Neural progenitor cell (in vitro differentiated cells): ENCODE measurements at regions not wholly inside any gene's neighbourhood (a gene's known extent, or its start where the extent isn't known, plus 50 kb on each side); places are given as distances from the start of the nearest gene placed in this dataset.

Source experiments
- DNase-seq: peaks from one replicate; pipeline ENCODE4 v3.0.0-alpha.2; 2016; ENCODE audit warnings: low spot score
- H2AFZ ChIP-seq: fragments of 200-600 bp; sonication (generic); replicated peaks from 2 replicates; pipeline ENCODE4 v1.6.1; 2016; ENCODE audit warnings: antibody characterized with exemption
- H3F3A ChIP-seq: fragments of 200-600 bp; sonication (generic); 2 replicates; pipeline ENCODE4 v1.6.1; 2016; ENCODE audit warnings: antibody characterized with exemption, low read depth
- H3K27ac ChIP-seq: fragments of 200-600 bp; sonication (generic); 2 replicates; pipeline ENCODE4 v1.5.1; 2016; ENCODE audit warnings: mild to moderate bottlenecking
- H3K27me3 ChIP-seq: fragments of 200-600 bp; sonication (generic); 2 replicates; pipeline ENCODE4 v1.6.1; 2016; ENCODE audit warnings: mild to moderate bottlenecking, moderate library complexity
- H3K36me3 ChIP-seq: fragments of 200-600 bp; sonication (generic); 2 replicates; pipeline ENCODE4 v1.5.1; 2016
- H3K4me1 ChIP-seq: fragments of 200-600 bp; sonication (generic); 2 replicates; pipeline ENCODE4 v1.6.1; 2016; ENCODE audit warnings: mixed run types
- H3K4me2 ChIP-seq: fragments of 200-600 bp; sonication (generic); 2 replicates; pipeline ENCODE4 v1.6.1; 2016
- H3K4me3 ChIP-seq: fragments of 200-600 bp; sonication (generic); 2 replicates; pipeline ENCODE4 v1.5.1; 2016
- H3K79me2 ChIP-seq: fragments of 200-600 bp; sonication (generic); 2 replicates; pipeline ENCODE4 v1.6.1; 2016; ENCODE audit warnings: low read depth
- H3K9ac ChIP-seq: fragments of 200-600 bp; sonication (generic); 2 replicates; pipeline ENCODE4 v1.6.1; 2016
- H3K9me3 ChIP-seq: fragments of 200-600 bp; sonication (generic); 2 replicates; pipeline ENCODE4 v1.5.1; 2016; ENCODE audit warnings: low read depth
- H4K20me1 ChIP-seq: fragments of 200-600 bp; sonication (generic); 2 replicates; pipeline ENCODE4 v1.6.1; 2016; ENCODE audit warnings: low read depth
- H3K27ac Mint-ChIP-seq: 3 replicates; pipeline ENCODE4 v1.8.0; 2021; ENCODE audit warnings: mixed read lengths
- H3K27me3 Mint-ChIP-seq: 2 replicates; pipeline ENCODE4 v1.8.0; 2022; ENCODE audit warnings: low read depth, mild to moderate bottlenecking, inconsistent platforms, moderate library complexity, mixed read lengths; ENCODE audit not compliant: insufficient read depth
- H3K36me3 Mint-ChIP-seq: 3 replicates; pipeline ENCODE4 v1.8.0; 2021; ENCODE audit warnings: mixed read lengths
- H3K4me1 Mint-ChIP-seq: 3 replicates; pipeline ENCODE4 v1.8.0; 2021; ENCODE audit warnings: mixed read lengths
- H3K4me3 Mint-ChIP-seq: 3 replicates; pipeline ENCODE4 v1.8.0; 2021; ENCODE audit warnings: mild to moderate bottlenecking, moderate library complexity, mixed read lengths
- H3K9me3 Mint-ChIP-seq: 3 replicates; pipeline ENCODE4 v1.8.0; 2020; ENCODE audit warnings: mixed read lengths
- CTCF ChIP-seq: fragments of 200-600 bp; sonication (generic); IDR thresholded peaks from 2 replicates; pipeline ENCODE4 v1.5.1; 2017; ENCODE audit warnings: antibody characterized with exemption, mild to moderate bottlenecking
- EZH2 ChIP-seq: fragments of 200-600 bp; sonication (generic); IDR thresholded peaks from 2 replicates; pipeline ENCODE4 v1.6.1; 2017; ENCODE audit warnings: antibody characterized with exemption, mild to moderate bottlenecking, moderate library complexity
- EZH2phosphoT487 ChIP-seq: fragments of 200-600 bp; sonication (generic); IDR thresholded peaks from 2 replicates; pipeline ENCODE4 v1.6.1; 2017; ENCODE audit warnings: antibody characterized with exemption

- no peak for DNase-seq
- no peak overlapping the region for H2AFZ ChIP-seq
- H3K9ac ChIP-seq, result no peak overlapping the region
- no peaks in the 10 kb centered on the region for H3K4me1 Mint-ChIP-seq
- H3K27ac ChIP-seq, result no peak overlapping the region
- no peak overlapping the region for H3K4me3 ChIP-seq
- H3K4me2 ChIP-seq, result no peak overlapping the region
- H3K9me3 Mint-ChIP-seq, result no peaks in the 10 kb centered on the region
- H4K20me1 ChIP-seq, result no peaks in the 10 kb centered on the region
- no peaks in the 10 kb centered on the region for H3K36me3 ChIP-seq
- H3K9me3 ChIP-seq, result no peaks in the 10 kb centered on the region
- TF ChIP-seq CTCF, result no peak
- no peak for TF ChIP-seq EZH2
- TF ChIP-seq EZH2phosphoT487, result no peak
- no peak overlapping the region for H3K4me3 Mint-ChIP-seq
- H3K27me3 Mint-ChIP-seq, result peaks cover 3% of the 10 kb centered on the region
- H3K27me3 ChIP-seq, result no peaks in the 10 kb centered on the region
- no peaks in the 10 kb centered on the region for H3F3A ChIP-seq
- no peaks in the 10 kb centered on the region for H3K79me2 ChIP-seq
- no peak overlapping the region for H3K27ac Mint-ChIP-seq
- H3K4me1 ChIP-seq, result no peaks in the 10 kb centered on the region
- H3K36me3 Mint-ChIP-seq, result no peaks in the 10 kb centered on the region
These were observed 479.3 kb upstream of the RUNX1 start for GRCh38 chr21:35528116-35529042.

GRCh38 chr21:35527358-35527757 is 478.3 kb upstream of the RUNX1 start:
- Histone ChIP-seq H3K36me3 (no peaks in the 10 kb centered on the region), H3F3A (no peaks in the 10 kb centered on the region), H3K4me2 (no peak overlapping the region), H3K27ac (no peak overlapping the region), H3K9ac (no peak overlapping the region), H3K9me3 (no peaks in the 10 kb centered on the region), H2AFZ (no peak overlapping the region), H3K79me2 (no peaks in the 10 kb centered on the region), H3K27me3 (no peaks in the 10 kb centered on the region), H3K4me1 (no peaks in the 10 kb centered on the region), H4K20me1 (no peaks in the 10 kb centered on the region), H3K4me3 (no peak overlapping the region)
- DNase-seq, result no peak
- H3K9me3 Mint-ChIP-seq, result no peaks in the 10 kb centered on the region
- peaks cover 3% of the 10 kb centered on the region for H3K27me3 Mint-ChIP-seq
- no peaks in the 10 kb centered on the region for H3K4me1 Mint-ChIP-seq
- TF ChIP-seq CTCF, result no peak
- TF ChIP-seq EZH2, result no peak
- no peak for TF ChIP-seq EZH2phosphoT487
- H3K36me3 Mint-ChIP-seq, result no peaks in the 10 kb centered on the region
- no peak overlapping the region for H3K27ac Mint-ChIP-seq
- H3K4me3 Mint-ChIP-seq, result no peak overlapping the region

GRCh38 chr21:35525443-35525842 is 476.3 kb upstream of the RUNX1 start:
- H3K27ac Mint-ChIP-seq, result no peak overlapping the region
- H3K4me3 Mint-ChIP-seq, result no peak overlapping the region
- no peaks in the 10 kb centered on the region for H3K9me3 Mint-ChIP-seq
- DNase-seq, result no peak
- peaks cover 3% of the 10 kb centered on the region for H3K27me3 Mint-ChIP-seq
- Histone ChIP-seq H2AFZ (no peak overlapping the region), H3K4me1 (peaks cover 6% of the 10 kb centered on the region), H3K4me3 (no peak overlapping the region), H3K36me3 (no peaks in the 10 kb centered on the region), H4K20me1 (no peaks in the 10 kb centered on the region), H3K79me2 (no peaks in the 10 kb centered on the region), H3K9me3 (no peaks in the 10 kb centered on the region), H3K27me3 (no peaks in the 10 kb centered on the region), H3K27ac (no peak overlapping the region), H3F3A (no peaks in the 10 kb centered on the region), H3K4me2 (no peak overlapping the region), H3K9ac (no peak overlapping the region)
- H3K4me1 Mint-ChIP-seq, result no peaks in the 10 kb centered on the region
- H3K36me3 Mint-ChIP-seq, result no peaks in the 10 kb centered on the region
- no peak for TF ChIP-seq EZH2
- no peak for TF ChIP-seq CTCF
- no peak for TF ChIP-seq EZH2phosphoT487
